ENCODE measurements at regions not wholly inside any gene's neighbourhood (a gene's known extent, or its start where the extent isn't known, plus 50 kb on each side); places are given as distances from the start of the nearest gene placed in this dataset.

- TF ChIP-seq, protein P1, sequence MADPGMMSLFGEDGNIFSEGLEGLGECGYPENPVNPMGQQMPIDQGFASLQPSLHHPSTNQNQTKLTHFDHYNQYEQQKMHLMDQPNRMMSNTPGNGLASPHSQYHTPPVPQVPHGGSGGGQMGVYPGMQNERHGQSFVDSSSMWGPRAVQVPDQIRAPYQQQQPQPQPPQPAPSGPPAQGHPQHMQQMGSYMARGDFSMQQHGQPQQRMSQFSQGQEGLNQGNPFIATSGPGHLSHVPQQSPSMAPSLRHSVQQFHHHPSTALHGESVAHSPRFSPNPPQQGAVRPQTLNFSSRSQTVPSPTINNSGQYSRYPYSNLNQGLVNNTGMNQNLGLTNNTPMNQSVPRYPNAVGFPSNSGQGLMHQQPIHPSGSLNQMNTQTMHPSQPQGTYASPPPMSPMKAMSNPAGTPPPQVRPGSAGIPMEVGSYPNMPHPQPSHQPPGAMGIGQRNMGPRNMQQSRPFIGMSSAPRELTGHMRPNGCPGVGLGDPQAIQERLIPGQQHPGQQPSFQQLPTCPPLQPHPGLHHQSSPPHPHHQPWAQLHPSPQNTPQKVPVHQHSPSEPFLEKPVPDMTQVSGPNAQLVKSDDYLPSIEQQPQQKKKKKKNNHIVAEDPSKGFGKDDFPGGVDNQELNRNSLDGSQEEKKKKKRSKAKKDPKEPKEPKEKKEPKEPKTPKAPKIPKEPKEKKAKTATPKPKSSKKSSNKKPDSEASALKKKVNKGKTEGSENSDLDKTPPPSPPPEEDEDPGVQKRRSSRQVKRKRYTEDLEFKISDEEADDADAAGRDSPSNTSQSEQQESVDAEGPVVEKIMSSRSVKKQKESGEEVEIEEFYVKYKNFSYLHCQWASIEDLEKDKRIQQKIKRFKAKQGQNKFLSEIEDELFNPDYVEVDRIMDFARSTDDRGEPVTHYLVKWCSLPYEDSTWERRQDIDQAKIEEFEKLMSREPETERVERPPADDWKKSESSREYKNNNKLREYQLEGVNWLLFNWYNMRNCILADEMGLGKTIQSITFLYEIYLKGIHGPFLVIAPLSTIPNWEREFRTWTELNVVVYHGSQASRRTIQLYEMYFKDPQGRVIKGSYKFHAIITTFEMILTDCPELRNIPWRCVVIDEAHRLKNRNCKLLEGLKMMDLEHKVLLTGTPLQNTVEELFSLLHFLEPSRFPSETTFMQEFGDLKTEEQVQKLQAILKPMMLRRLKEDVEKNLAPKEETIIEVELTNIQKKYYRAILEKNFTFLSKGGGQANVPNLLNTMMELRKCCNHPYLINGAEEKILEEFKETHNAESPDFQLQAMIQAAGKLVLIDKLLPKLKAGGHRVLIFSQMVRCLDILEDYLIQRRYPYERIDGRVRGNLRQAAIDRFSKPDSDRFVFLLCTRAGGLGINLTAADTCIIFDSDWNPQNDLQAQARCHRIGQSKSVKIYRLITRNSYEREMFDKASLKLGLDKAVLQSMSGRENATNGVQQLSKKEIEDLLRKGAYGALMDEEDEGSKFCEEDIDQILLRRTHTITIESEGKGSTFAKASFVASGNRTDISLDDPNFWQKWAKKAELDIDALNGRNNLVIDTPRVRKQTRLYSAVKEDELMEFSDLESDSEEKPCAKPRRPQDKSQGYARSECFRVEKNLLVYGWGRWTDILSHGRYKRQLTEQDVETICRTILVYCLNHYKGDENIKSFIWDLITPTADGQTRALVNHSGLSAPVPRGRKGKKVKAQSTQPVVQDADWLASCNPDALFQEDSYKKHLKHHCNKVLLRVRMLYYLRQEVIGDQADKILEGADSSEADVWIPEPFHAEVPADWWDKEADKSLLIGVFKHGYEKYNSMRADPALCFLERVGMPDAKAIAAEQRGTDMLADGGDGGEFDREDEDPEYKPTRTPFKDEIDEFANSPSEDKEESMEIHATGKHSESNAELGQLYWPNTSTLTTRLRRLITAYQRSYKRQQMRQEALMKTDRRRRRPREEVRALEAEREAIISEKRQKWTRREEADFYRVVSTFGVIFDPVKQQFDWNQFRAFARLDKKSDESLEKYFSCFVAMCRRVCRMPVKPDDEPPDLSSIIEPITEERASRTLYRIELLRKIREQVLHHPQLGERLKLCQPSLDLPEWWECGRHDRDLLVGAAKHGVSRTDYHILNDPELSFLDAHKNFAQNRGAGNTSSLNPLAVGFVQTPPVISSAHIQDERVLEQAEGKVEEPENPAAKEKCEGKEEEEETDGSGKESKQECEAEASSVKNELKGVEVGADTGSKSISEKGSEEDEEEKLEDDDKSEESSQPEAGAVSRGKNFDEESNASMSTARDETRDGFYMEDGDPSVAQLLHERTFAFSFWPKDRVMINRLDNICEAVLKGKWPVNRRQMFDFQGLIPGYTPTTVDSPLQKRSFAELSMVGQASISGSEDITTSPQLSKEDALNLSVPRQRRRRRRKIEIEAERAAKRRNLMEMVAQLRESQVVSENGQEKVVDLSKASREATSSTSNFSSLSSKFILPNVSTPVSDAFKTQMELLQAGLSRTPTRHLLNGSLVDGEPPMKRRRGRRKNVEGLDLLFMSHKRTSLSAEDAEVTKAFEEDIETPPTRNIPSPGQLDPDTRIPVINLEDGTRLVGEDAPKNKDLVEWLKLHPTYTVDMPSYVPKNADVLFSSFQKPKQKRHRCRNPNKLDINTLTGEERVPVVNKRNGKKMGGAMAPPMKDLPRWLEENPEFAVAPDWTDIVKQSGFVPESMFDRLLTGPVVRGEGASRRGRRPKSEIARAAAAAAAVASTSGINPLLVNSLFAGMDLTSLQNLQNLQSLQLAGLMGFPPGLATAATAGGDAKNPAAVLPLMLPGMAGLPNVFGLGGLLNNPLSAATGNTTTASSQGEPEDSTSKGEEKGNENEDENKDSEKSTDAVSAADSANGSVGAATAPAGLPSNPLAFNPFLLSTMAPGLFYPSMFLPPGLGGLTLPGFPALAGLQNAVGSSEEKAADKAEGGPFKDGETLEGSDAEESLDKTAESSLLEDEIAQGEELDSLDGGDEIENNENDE (IDR thresholded peaks at IDR 0.05; ENCODE audit: insufficient replicate concordance, low read length), result no peak
- no peak for TF ChIP-seq ASH2L (IDR thresholded peaks at IDR 0.05; ENCODE audit: low read length)
- TF ChIP-seq SP1 (IDR thresholded peaks at IDR 0.05; ENCODE audit: low read depth, low read length), result no peak
- no peak for TF ChIP-seq CBX5 (IDR thresholded peaks at IDR 0.05; ENCODE audit: low read depth, low read length)
Observed at GRCh38 chr14:22190411-22191191, 398.4 kb downstream of the DAD1 start (continued).
